Stimulated activated CD8-positive, alpha-beta memory T cell treated with anti-CD3 and anti-CD28 coated beads, Interleukin-4, amount 100 ng/mL, for 4 hours (primary cell): ENCODE measurements at regions not wholly inside any gene's neighbourhood (a gene's known extent, or its start where the extent isn't known, plus 50 kb on each side); places are given as distances from the start of the nearest gene placed in this dataset.
"Not testable (repeated sequence)": the region's sequence is repeated elsewhere in the genome, so short reads cannot be mapped to it uniquely, and the experiment has no call there.

Experiments used
- DNase-seq, 2 donors: peaks; one replicate each; pipeline ENCODE4 v3.0.0-alpha.2; 2020; ENCODE audit warnings: low read depth in 2 of 2, low spot score in 1 of 2

- DNase-seq, result no peak
These were observed 218.7 kb downstream of the FOXD4L6 start for GRCh38 chr9:40909821-40910220.

DNA sequence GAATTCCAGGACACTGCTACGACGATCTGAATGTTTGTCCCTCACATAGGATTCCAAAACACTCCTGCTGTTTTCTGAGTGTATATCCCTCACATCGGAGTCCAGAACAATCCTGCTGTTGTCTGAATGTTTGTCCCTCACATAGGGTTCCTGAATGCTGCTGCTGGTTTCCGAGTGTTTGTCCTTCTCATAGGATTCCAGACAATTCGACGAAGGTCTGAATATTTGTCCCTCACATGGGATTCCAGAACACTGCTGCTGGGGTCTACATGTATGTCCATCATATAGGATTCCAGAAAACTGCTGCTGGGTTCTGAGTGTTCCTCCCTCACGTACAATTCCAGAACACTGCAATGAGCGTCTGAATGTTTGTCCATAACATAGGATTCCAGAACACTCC lies 219.4 kb downstream of the FOXD4L6 start:
- DNase-seq, result not testable (repeated sequence)

DNA sequence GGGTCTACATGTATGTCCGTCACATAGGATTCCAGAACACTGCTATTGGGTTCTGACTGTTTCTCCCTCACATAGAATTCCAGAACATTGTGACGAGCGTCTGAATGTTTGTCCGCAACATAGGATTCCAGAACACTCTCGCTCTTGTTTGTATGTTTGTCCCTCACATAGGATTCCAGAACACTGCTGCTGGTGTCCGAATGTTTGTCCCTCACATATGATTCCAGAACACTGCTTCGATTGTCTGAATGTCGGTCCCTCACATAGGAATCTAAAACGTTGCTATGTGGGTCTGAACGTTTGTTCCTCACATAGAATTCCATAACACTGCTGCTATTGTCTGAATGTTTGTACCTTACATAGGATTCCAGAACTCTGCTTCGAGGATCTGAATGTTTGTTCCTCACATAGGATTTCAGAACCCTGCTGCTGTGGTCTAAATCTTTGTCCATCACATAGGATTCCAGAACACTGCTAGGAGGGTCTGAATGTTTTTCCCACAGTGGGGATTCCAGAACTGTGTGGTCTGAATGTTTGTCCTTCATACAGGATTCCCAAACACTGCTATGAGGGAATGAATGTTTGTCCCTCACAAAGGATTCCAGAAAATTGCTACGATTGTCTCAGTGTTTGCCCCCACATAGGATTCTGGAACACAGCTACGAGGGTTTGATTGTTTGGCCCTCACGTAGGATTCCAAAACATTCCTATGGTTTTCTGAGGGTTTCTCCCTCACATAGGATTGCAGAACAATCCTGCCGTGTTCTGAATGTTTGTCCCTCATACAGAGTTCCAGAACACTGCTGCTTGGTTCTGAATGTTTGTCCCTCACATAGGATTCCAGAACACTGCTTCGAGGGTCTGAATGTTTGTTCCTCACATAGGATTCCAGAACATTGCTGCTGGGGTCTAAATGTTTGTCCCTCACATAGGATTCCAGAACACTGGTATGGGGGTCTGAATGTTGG lies 220.5 kb downstream of the FOXD4L6 start:
- no peak for DNase-seq

DNA sequence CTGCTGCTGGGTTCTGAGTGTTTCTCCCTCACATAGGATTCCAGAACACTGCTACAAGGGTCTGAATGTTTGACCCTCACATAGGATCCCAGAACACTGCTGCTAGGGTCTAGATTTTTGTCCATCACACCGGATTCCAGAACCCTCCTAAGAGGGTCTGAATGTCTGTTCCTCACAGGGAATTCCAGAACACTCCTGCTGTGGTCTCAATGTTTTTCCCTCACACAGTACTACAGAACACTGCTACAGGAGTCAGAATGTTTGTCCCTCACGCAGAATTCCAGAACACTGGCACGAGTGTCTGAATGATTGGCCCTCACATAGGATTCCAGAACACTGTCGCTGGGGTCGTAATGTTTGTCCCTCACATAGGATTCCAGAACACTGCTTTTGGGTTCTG lies 221.6 kb downstream of the FOXD4L6 start:
- not testable (repeated sequence) for DNase-seq

DNA sequence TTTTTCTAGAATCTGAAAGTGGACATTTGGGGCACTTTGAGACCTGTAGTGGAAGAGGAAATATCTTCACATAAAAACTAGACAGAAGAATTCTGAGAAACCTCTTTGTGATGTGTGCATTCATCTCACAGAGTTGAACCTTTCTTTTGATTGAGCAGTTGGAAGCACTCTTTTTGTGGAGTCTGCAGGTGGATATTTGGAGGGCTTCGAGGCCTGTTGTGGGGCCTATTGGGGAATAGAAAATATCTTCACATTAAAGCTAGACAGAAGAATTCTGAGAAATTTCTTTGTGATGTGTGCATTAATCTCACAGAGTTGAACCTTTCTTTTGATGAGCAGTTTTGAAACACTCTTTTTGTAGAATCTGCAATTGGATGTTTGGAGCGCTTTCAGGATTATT lies 236.2 kb downstream of the FOXD4L6 start:
- not testable (repeated sequence) for DNase-seq

GRCh38 chr9:40885858-40886257 lies 242.6 kb downstream of the FOXD4L6 start:
- DNase-seq, result not testable (repeated sequence)

DNA sequence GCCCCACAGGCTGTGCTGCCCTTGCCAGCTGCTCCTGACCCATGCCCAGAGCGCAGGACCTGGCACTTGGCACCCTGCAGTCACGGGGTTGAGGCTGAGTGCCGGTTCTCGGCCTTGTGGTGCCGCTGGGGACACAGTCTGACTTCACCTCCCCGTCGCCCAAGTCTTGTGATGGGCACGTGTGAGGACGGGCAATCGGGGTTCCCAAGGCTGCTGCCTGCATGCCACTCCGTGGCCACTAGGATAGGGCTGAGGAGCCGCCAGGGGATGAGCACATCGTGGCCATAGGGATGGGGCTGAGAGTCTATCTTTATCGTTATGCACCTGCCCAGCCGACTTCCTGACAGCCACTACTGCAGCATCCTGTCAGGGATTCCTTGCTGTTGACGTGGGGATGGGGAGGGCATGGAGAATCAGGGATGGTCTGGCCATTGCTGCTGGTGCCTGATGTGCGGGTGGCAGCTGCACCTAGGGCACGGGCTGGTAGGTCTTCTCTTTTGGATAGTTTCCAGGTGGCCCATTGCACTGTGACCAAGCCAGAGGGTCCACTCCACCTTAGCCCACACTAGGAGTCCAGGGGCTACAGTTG lies 243.5 kb downstream of the FOXD4L6 start:
- DNase-seq, result not testable (repeated sequence)

DNA sequence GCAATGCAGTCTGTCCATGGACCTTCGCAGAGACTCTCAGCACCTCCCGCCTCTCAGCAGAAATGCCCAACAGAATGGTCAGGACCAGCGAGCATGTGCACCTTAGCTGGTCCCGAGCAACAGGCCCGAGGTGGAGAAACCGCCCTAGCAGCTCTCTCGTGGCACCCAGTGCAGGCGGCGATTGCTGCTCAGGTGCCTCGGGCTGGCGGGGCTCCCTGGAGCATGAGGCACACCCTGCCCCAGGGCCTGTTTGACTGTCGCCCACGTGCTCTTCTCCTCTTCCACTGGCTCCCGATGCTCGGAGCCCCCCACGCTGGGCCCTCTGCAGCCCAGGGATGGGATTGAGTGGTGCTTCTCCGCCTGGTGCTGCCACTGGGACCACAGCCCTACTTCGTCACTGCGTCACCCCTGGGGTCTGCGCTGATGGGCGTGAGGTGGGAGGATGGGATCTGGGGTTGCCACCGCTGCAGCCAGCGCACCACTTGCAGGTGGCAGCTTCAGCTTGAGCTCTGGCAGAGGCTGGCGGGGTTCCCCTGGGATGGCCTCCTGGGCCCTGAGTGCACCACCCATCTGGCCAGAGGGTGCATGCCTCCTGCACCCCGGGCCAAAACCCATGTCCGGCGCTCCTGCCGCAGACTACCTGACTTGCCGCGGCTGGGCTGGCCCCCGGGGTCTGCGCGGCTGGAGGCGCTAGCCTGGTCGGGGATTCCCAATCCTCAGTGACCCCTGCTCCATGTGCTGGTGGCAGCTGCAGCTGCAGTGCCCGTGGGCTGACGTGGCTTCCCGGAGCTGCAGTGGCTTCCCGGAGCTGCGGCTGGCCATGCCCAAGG lies 244.2 kb downstream of the FOXD4L6 start:
- DNase-seq, result no peak

- DNase-seq, result not testable (repeated sequence)
These were observed 244.9 kb downstream of the FOXD4L6 start for GRCh38 chr9:40883423-40884071.

GRCh38 chr9:40873753-40874295 lies 254.7 kb downstream of the FOXD4L6 start:
- not testable (repeated sequence) for DNase-seq

GRCh38 chr9:40868437-40868836 lies 260.0 kb downstream of the FOXD4L6 start:
- DNase-seq, result not testable (repeated sequence)
